ENCODE measurements at regions not wholly inside any gene's neighbourhood (a gene's known extent, or its start where the extent isn't known, plus 50 kb on each side); places are given as distances from the start of the nearest gene placed in this dataset.

DNA sequence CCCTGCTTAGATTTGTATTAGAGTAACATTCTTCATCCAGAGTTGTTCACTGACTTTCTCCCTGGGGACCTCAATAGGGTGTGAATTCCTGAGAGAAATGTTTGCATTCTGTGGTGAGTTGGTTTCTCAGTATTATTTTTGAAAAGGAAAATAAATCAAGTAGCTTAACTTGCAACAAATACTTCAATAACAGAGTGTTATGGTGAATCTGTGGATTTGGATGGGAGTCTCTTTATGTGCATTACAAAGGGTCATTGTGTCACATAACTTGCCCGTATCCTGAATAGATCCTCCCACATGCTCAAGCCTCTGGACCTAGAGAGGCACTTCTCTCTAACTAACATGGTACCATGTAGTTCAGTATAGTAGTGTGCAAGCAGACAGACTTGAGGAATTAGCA lies 68.4 kb upstream of the IPO9 start:
- no peak for DNase-seq (ENCODE audit: low spot score in 2 of 2)
- Histone ChIP-seq H3K27me3 (no peaks in the 10 kb centered on the region), H3K27ac (no peak overlapping the region), H3K36me3 (no peaks in the 10 kb centered on the region), H3K9me3 (no peaks in the 10 kb centered on the region), H3K4me1 (no peaks in the 10 kb centered on the region), H3K4me3 (no peak overlapping the region)
- intact Hi-C loops (cut with DNase I; ENCODE audit: low total_unique reads) = loop anchor here (1.0 kb wide), 1 partner anchor 20 kb away; no protein-coding TSS in a partner anchor
- no peak for TF ChIP-seq POLR2A (IDR thresholded peaks at IDR 0.05)
- TF ChIP-seq CTCF (IDR thresholded peaks at IDR 0.05) = no peak
- no peak for TF ChIP-seq POLR2AphosphoS5 (IDR thresholded peaks at IDR 0.05)

GRCh38 chr1:201761178-201761577 lies 67.8 kb upstream of the IPO9 start:
- Histone ChIP-seq H3K36me3 (no peaks in the 10 kb centered on the region), H3K4me1 (no peaks in the 10 kb centered on the region), H3K4me3 (no peak overlapping the region), H3K27ac (peak overlapping the region in 1 of 2 donors; percentile 44), H3K9me3 (no peaks in the 10 kb centered on the region), H3K27me3 (no peaks in the 10 kb centered on the region)
- no peak for DNase-seq (ENCODE audit: low spot score in 2 of 2)
- intact Hi-C loops (cut with DNase I; ENCODE audit: low total_unique reads) = no loop called here
- TF ChIP-seq POLR2A (IDR thresholded peaks at IDR 0.05) = no peak

- TF ChIP-seq POLR2A (IDR thresholded peaks at IDR 0.05) (no peak), CTCF (IDR thresholded peaks at IDR 0.05) (no peak), POLR2AphosphoS5 (IDR thresholded peaks at IDR 0.05) (no peak)
- Histone ChIP-seq H3K36me3 (no peaks in the 10 kb centered on the region), H3K9me3 (no peaks in the 10 kb centered on the region), H3K4me3 (no peak overlapping the region), H3K4me1 (no peaks in the 10 kb centered on the region), H3K27me3 (no peaks in the 10 kb centered on the region), H3K27ac (no peak overlapping the region)
- intact Hi-C loops (cut with DNase I; ENCODE audit: low total_unique reads) = no loop called here
- no peak for DNase-seq (ENCODE audit: low spot score in 2 of 2)
Observed at GRCh38 chr1:201761871-201762270, 67.1 kb upstream of the IPO9 start.

DNA sequence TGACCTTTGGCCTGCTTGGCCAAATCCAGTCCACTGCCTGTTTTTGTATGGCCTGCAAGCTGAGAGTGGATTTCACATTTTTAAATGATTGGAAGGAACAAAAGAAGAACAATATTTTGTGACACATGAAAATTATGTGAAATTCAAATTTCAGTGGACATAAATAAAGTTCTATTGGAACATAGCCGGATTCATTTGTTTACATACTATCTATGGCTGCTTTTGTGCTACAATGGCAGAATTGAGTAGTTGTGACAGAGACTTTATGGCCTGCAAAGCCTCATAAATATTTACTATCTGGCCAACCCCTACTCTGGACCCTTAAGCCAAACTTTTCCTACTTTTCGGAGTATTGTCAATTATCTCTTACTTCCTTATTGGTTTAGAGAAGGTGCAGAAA lies 66.6 kb upstream of the IPO9 start:
- Histone ChIP-seq H3K4me1 (no peaks in the 10 kb centered on the region), H3K9me3 (no peaks in the 10 kb centered on the region), H3K27me3 (no peaks in the 10 kb centered on the region), H3K36me3 (no peaks in the 10 kb centered on the region), H3K4me3 (no peak overlapping the region), H3K27ac (no peak overlapping the region)
- no peak for DNase-seq (ENCODE audit: low spot score in 2 of 2)
- intact Hi-C loops (cut with DNase I; ENCODE audit: low total_unique reads) = no loop called here
- TF ChIP-seq CTCF (IDR thresholded peaks at IDR 0.05) (no peak), POLR2A (IDR thresholded peaks at IDR 0.05) (no peak), POLR2AphosphoS5 (IDR thresholded peaks at IDR 0.05) (no peak)

DNA sequence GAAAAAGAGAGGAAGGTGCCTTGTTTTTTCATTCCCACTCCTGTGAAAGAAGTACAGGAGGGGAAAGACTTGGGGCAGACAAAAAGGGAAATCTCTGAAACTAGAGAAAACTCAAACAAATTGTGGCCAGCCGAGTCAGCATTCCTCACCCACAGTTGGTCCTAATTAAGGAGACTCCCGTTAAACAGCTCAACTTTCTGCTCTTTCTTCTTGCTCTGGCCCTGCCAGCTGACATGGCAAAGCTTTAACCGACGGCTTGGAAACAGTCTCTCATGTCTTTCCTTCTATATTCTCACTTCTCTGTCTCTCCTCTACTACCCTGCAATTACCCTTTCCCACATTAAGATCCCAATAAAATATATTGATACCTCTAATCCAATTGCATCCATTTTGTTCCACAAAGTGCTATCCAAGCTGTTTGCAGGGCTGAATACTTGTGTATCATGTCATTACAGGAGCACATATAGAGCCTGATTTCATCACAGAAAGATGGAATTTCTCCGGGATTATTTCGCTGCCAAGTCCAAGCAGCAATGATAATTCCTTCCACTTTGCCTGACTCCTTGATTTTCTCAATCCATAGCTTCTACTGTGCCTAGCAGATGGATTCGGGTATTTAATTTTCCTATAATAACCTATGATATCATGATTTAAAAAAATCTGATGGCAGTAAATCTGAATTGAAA lies 65.4 kb upstream of the IPO9 start:
- TF ChIP-seq POLR2A (IDR thresholded peaks at IDR 0.05) (no peak), CTCF (IDR thresholded peaks at IDR 0.05) (no peak), POLR2AphosphoS5 (IDR thresholded peaks at IDR 0.05) (no peak)
- Histone ChIP-seq H3K4me3 (no peak overlapping the region), H3K27ac (no peak overlapping the region), H3K4me1 (no peaks in the 10 kb centered on the region), H3K27me3 (no peaks in the 10 kb centered on the region), H3K36me3 (no peaks in the 10 kb centered on the region), H3K9me3 (no peaks in the 10 kb centered on the region)
- no peak for DNase-seq (ENCODE audit: low spot score in 2 of 2)
- intact Hi-C loops (cut with DNase I; ENCODE audit: low total_unique reads) = no loop called here
